Kidney tubule cell (primary cell): ENCODE measurements at regions not wholly inside any gene's neighbourhood (a gene's known extent, or its start where the extent isn't known, plus 50 kb on each side); places are given as distances from the start of the nearest gene placed in this dataset.

Experiments
- DNase-seq: peaks from one replicate; pipeline ENCODE4 v3.0.0-alpha.2; 2018; ENCODE audit warnings: low spot score

DNA sequence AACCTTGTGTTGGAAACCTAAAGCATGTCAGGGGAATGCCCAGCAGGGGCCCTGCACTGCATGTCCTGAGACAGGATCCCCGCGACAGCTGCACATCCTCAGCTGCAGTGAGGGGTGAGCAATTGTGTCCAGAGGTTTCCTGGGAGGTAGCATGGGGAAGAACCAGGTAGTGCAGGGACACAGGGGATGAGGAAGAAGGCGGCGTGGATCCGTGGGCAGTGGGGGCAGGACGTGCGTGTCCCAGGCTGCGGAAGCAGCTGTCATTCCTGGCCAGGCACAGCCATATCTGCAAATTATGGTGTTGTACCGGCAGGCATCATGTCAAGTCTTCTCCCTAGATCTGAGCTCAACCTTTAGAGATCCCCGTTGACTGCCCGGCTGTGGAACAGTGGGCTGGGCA, 238.2 kb upstream of the MYT1L start:
- no peak for DNase-seq

DNA sequence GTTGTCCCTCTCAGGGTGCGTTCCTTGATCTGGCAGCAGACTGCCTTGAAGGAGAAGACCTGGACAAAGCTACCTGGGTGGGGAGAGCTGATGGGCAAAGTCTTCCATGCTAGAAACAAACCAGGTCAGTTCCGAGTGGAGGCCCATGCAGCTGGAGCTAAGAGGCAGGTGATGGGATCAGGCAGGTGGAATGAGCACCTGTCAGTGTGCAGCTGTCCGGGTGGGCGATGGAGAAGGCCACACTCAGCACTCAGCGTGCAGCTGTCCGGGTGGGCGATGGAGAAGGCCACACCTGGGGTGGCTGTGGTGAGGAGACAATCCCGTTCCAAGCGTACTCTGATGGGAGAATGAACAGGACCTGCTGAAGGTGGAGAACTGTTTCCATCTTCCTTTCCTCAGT, 237.3 kb upstream of the MYT1L start:
- DNase-seq, result no peak

DNA sequence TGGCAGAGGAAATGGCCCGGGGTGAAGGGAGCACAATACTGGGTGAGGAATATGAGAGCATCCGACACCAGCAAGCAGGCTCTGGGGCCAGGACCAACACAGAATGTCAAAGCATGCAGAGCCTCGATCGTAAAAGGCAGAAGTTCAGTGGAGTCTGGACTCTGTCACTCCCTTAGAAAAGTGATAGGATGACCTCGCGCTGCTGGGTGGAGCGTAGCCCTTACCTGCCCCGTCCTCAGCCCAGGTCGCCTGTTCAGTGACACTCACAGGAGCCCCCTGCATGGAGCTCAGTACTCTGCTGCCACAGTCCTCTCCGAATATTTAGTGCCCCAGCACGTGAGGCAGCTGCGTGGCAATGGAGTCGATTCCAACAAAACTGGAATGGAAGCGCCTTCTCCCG, 236.7 kb upstream of the MYT1L start:
- no peak for DNase-seq

DNA sequence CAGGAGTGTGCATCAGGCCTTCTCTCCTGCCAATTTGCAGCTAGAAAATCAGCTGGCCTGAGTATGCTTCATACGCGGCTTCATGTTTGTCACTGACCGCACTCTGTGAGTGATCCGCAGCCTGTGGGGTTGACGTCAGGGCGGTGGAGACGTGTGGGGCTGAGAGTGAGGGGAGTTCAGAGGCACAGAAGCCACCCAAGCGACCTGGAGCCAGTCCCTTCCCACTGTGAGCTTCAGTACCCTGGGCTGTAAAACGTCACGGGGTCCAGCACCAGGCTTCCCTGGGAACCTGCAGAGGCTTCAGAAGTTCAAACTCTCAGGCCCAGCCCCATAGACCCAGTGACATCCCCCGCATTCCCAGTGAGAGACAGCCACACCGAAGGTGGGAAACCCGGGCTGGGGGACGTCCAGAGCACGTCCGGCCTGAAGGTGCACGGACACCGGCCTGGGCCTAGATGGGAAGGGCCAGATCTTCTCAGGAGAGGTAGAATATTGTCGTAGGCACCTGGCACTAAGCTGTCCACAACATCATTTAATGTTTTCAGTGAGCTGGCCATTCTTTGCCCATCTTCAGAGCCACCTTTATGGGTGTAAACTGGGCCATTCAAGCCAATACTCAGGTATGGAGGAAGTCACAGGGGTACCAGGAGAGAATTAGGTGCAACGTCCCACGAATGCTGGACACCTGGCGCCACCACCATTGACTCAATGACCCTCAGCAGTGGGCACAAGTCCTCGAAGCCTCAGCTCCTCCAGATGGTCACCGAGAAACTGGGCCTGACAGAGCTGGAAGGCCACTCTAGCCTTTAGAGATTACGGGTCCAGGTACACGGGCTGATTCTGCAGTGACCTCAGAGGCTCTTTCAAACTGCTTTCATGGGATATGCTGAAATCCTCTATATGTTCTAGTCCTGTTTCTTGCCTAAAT, 235.6 kb upstream of the MYT1L start:
- DNase-seq, result no peak

DNA sequence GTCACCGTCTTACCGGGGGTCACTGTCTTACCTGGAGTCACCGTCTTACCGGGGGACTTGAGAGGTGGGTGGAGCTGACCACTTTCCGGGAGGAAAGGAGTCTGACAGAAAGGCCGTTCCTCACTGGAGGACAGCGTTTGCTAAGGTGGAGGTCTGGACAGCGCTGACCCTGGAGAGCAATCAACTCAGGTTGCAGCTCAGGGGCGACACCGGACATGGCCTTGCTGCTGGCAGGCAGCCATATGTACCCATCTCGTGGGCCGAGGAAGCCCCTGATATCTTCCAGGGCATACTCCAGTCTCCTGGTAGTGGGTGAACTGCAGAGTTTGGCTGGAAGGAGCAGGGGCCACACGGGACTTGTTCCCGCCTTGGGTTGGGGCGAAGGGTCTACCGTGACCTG, 234.6 kb upstream of the MYT1L start:
- DNase-seq, result no peak

DNA sequence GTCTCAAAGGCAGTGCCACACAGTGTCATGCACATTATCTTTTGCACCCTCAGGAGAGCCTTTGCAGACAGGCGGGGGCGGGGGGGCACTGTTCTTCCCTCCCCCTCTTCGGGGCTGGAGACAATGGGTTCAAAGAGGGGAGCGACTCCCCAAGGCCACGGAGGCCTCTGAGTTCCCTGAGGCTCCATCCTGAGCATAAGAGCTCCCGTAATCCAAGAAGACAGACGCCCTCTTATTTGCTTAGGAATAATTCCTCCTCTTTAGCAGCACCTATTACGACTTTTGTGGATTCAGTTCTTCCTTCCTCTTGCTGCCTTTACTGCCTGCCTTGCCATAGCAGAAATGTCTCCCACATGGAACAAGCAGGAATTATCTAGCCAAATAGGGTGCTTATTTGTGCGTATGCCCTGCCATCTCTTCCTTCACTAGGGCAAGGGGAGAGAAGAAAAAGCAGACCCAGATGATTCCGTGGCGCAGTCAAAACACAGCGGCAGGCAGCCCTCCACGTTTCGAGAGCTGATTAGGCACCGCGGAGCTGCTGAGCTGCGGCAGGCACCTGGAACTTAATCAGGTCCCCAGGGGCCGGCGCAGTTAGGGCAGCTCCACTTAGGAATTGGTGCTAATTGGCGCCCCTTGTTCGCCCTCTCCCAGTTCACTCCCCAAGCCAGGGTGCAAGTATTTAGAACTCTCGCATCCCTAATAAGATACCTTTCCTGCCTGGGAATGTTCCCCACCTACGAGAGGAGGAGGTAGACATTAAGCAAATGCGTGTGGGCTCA, 233.4 kb upstream of the MYT1L start:
- DNase-seq, result no peak

DNA sequence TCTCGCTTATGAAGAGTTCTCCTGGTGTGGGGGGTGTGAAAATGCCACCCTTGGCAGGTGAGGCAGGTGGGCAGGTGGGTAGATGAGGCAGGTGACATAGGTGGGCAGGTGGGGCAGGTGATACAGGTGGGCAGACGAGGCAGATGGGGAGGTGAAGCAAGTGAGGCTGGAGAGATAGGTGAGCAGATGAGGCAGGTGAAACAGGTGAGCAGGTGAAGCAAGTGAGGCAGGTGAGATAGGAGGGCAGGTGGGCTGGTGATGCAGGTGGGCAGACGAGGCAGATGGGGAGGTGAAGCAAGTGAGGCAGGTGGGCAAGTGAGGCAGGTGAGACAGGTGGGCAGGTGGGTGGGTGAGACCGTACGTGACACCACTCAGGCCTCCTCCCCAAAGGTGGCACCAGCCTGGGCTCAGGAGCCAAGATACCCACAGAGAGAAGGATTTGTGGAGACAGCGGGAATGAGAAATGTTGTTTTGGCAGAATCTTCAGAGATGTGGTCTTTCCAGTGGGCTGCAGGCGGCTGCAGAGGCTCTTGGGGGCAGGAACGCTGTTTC, 232.3 kb upstream of the MYT1L start:
- no peak for DNase-seq

DNA sequence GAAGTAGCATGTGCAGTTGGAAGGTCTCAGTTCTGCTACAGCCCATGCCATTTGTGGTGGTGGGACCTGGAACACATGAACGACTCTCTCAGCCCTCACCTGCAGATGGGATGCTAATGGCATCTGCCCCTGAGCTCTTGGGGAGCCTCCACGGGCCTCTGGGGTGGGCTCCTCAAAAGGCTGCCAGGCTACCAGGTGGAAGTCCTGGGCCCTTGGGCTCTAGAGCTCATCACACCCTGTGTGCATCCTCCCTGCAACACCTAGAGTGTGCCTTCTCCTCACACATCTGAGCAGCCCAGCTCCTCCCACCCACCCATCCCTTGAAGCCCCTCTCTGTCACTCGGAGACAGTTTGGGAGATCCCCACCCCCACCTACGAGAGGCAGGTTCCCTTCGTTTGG, 231.8 kb upstream of the MYT1L start:
- no peak for DNase-seq

DNA sequence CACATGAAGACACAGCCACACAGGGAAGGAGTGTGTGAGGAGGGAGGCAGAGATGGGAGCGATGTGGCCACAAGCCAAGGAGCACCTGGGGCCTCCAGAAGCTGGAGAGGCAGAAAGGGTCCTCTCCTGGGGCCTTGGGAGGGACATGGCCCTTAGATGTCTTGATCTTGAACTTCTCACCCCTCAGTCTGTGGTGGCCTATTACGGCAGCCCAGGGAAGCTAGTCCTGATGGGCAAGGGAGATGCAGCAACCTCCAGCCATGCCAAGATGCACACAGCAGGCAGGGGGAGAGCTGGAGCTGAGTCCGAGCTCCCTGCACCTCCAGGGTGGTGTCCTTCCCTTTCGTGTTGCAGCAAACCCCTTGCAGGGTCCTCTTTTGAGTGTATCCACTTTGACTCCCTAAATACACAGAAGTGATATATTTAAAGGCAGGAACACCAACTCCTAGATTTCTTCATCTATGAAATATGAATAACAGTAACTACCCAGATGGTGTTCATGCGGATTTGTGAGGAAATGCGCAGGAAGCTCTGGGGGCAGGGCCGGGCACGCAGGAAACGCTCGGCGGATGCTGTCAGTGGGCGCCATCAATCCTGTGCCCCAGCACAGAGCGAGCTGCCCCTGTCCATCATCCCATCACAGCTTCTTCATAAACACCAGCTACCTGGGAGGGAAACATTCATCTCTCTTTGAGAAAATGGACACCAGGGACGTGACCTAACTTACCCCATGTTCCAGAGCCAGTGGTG, 230.4 kb upstream of the MYT1L start:
- DNase-seq, result no peak

DNA sequence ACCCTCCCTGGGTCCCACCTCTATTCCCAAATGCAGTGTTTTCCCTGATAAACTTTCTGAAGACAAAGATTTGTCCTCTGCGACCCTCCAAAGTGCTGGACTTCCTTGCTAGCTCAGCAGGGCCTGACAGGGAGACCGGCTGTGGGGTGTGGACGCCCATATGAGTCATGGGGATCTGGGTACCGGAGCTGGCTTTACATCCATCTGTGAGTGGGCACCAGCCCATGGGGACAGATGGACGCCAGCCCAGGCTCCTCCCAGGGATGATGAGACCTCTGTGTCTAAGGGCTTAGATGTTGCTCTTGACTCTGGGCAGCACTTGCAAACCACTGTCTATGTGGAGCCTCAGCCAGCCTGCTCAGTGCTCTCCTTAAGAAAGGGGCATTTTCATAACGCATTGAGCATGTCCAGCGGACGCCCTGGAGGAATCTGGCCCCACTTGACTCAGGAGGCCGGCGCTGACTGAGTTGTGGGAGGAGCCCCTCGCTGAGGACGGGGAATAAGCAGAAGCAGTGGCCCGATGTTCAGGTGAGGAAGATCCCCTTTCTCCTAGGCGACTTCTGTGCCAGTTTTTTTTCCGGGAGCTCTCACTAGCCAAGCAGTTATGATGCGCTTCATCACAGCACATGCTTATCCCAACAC, 229.4 kb upstream of the MYT1L start:
- DNase-seq, result no peak

DNA sequence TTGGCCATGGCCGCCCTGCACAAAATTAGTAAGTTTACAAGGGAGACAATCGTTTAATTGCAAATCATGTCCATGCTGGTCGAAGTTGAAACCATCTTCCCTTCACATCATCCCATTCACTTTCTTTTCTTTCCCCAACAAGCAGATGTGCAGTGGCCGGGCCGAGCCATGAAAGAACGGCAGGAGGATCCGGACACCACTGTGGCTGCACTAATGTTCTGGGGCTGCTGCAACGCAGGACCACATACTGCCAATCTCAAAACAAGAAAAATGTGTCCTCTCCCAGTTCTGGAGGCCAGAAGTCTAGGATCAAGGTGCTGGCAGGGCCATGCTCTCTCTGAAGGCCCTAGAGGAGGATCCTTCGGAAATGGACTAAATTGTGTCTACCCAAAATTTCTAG, 227.4 kb upstream of the MYT1L start:
- DNase-seq, result no peak

DNA sequence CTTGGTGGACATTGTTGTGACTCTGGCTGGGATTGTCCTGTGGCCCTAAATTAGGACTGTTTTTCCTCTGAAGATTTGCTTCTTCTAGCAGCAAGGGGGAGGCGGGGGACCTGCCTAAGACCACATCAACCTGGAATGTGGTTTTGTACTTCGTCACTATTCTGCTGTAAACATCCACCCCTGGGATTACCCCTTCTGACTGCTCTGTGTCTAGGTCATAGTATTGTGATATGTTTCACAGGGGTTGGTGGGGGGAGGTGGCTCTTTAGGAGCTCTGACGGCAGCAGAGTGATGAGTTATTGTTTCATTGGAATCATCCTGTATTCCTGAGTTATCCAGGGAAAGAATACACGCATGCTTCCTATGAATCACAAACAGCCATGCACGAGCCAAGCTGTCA, 226.4 kb upstream of the MYT1L start:
- DNase-seq, result no peak

DNA sequence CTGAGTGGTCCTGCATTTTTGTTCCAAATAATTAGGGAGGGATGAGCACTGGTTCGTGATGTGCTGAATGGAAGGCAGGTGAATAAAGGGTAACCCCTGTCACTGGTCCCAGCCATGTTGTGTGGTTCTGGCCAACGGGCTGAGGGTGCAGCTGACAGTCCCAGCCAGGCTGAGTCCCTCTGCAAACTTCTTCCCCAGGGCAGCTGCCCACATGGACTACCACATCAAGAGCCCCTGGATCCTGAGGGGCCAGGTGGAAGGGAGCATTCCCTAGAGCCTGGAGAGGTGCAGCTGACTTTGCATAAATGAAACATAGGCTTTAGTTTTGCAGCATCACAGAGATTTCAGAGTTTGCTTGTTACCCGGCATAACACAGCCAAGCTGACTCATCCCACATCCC, 219.8 kb upstream of the MYT1L start:
- no peak for DNase-seq

DNA sequence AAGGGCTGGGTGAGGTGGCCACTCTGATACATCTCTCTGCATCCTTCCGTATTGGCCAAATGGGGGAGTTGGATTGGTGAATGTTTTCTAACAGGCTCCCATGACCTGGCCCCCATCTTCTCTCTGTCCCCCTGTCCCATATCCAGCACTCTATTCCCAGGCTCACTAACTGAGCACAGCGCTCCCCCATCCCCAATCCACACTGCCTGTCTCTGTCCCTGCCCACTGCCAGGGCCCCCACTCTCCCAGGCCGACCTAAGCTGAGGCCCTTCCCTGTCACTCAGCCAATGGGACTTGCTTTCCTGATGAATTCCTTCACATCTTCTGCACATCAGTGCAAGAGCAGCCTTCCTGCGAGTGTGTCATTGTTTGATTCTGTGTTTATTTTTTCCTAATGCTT, 216.8 kb upstream of the MYT1L start:
- no peak for DNase-seq

DNA sequence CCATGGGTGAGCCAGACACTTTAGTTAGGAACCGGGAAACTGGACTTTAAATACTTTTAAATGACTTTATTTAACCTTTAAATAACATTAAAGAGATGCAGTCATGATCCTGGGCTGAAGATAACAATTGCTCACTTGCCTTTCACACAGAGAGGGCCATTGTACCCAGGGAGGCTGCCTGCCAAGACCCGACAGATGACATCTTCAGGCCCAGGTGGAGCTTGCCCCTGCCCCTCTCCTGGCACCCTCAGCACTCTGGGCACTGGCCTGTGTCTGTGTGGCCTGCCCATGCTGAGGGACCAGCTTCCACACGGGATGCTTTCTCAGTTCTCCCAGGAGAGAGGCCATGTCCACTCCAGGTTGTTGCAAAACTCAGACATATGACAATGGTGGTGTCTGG, 216.4 kb upstream of the MYT1L start:
- DNase-seq, result no peak

DNA sequence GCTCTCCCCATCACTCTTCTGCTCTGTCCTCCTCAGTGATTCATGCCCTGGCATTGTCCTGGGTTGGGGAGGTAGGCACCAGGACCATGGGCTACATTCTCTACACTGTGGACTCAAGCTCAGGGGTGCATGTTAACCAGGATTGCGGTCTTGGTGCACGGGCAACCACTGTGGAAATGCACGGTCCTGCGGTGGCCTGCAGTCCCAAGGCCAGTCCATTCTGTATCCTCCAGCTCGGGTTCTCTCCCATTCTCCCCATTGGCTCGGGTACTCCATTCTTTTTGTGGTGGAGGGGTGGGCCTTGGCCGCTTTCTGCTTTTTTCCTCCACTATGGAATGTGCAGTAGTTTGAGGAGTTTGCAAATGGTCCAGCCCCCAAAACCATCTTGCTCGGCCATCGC, 215.0 kb upstream of the MYT1L start:
- no peak for DNase-seq

DNA sequence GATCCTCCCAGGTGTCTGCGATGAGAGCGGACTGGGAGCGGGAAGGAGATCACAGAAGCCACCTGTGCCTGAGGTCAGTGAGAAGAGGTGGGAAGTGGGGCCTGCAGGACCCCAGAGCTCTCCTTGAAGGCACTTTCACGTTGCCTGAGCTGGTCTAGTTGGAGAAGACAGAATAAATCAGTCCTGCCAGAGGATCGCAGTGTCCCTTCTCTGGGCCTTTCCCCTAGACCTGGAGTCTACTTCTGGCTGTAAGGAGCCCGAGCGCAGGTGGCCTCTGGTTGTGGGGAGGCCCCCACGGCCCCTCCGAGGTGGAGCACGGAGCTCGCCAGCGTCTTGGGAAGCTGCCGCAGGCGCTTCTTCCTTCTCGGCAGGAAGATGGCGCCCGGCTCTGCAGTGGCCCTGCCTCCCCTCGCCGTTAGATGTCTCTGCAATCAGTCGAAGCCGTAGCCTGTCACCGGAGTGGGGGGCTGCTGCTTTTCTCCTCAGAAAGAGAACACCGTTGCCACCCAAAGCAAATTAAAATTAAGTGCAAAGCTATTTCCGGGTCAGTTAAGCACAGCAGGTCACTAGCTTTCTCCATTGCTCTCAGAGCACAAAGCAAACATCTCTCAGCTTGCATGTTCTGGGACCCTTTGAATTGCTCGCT, 212.0 kb upstream of the MYT1L start:
- DNase-seq, result peak; percentile 2

DNA sequence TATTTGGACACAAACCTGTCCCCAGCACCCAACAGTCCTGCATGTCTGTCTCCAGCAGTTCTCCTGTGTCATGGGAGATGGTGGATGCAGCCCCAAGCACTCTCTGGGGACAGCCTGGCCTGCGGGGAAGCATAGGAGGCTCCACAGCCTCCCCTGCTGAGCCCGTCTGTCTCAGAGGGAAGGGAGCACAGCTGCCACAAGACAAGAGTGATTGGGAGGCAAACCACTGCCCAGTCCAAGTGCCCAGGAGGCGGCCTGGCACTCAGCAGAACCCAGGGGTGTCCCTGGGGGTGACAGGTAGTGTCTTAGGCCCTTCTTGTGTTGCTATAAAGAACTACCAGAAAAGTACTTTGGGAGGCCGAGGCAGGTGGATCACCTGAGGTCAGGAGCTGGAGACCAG, 211.2 kb upstream of the MYT1L start:
- DNase-seq, result no peak

DNA sequence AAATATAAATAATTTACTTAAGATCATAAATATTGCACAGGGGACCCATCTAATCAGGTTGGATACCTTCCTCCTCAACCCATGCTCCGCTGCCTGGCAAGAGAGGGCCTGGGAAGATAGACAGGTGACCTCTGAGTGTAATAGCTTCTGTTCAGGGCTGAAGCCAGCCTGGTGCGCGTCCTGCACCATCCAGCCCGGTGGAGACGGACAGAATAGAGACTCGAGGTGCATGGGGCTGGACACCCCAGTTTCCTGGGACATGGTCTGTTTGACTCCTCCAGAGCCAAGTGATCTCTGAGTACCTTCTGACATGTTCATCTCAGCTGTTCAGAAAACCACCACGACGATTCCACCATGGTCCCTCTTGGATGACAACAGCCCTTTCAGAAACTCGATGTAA, 209.3 kb upstream of the MYT1L start:
- no peak for DNase-seq

DNA sequence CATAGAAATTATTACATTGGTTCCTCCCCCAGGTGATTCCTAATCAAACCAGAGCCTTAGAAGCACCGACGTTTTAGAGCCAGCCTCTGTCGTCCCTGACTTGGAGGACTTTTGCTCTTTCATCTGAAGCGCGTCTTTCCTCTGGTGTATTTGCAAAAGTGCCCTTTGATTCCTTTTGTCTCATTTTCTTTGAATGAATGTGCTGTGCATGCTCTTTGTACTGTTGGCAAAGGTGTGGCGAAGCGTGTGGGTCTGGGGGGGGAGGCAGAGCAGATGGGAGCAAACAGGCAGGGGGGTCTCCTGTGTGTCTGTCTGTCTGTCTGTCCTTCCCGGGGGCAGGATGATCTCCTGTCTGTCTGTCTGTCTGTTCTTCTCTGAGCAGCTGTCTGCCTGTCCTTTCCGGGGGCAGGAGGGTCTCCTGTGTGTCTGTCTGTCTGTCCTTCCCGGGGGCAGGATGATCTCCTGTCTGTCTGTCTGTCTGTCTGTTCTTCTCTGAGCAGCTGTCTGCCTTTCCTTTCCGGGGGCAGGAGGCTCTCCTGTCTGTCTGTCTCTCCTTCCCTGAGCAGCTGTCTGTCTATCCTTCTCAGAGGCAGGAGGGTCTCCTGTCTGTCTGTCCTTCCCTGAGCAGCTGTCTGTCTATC, 205.5 kb upstream of the MYT1L start:
- DNase-seq, result no peak

DNA sequence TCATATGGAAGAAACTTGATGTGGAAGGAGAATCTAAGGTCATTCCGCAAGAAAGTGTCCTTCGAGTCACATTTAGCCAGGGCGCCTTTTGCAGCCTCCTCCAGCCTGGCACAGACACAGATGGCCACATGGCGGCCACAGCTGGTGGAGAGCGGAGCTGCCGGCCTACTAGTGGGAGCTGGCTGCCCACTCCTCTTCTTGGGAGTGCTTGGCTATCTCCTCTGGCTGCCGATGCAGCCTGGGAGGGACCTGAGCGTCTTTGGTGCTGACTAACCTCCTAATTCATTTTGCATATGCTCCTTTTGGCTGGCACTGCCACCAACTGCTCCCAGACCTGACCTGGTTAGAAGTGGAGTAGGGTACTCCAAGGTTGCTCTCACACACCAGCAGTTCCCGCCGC, 199.3 kb upstream of the MYT1L start:
- DNase-seq, result no peak
